GM21526 (cell line): ENCODE measurements at regions not wholly inside any gene's neighbourhood (a gene's known extent, or its start where the extent isn't known, plus 50 kb on each side); places are given as distances from the start of the nearest gene placed in this dataset.
"Not testable (repeated sequence)": the region's sequence is repeated elsewhere in the genome, so short reads cannot be mapped to it uniquely, and the experiment has no call there.

Experiments
- ATAC-seq: cut with Tn5 transposase; IDR thresholded peaks from one replicate; pipeline ENCODE4 v1.9.1; 2021; ENCODE audit warnings: moderate library complexity; ENCODE audit not compliant: unreplicated experiment, low FRiP score

DNA sequence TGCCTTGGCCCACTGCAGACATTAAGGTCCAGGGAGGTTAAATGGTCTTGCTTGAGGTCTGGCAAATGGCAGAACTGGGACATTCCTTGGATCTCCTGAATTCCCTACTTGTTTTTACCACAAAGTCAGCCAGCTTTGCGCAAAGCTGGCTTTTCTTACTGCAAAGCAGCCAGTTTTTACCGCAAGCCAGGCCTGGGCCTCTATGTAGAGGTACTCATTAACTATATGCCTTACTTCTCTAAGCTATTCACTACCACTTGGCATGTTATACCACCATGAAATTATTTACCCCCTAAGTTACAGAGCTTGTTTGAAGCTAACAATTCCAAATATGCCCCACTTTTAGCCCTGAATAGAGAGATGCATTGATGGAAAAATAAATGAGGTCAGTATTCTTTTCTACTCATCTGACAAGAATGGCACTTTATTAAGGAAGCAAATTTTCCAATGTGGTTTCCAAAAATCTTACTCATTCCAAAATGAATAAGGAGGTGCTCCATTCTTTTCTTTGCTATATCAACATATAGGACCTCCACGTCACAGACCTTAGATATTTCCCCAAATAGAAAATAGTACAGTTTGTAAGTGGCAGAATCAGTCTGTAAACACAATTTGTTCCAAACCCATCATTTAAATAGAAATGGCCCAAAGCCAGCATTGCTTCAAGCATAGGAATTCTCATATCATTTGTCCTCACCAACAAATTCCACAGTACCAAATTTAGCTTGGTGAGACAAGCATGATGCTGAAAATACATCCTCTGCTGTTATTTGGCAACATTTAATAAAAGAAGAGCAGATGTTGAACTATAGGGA, 143.9 kb upstream of the TSC22D1 start:
- no peak for ATAC-seq

DNA sequence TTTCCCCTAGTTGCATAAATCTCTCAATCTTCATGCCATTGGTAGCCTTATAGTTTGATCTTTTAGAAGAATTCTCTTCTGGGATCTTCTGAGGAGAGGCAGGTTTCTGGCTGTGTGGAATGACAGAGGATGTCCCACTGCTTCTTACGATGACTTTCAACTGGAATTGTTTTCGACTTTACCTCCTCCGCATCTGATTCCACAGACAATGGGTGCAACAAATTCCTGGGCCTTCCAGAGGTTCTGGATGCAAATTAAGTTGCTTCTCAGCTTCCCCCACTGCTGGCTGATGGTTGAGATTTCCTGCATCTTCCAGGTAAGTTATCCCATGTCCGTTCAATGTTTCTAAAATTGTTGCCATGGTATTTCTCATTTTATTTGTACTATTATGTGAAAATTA, 142.3 kb upstream of the TSC22D1 start:
- ATAC-seq, result no peak

DNA sequence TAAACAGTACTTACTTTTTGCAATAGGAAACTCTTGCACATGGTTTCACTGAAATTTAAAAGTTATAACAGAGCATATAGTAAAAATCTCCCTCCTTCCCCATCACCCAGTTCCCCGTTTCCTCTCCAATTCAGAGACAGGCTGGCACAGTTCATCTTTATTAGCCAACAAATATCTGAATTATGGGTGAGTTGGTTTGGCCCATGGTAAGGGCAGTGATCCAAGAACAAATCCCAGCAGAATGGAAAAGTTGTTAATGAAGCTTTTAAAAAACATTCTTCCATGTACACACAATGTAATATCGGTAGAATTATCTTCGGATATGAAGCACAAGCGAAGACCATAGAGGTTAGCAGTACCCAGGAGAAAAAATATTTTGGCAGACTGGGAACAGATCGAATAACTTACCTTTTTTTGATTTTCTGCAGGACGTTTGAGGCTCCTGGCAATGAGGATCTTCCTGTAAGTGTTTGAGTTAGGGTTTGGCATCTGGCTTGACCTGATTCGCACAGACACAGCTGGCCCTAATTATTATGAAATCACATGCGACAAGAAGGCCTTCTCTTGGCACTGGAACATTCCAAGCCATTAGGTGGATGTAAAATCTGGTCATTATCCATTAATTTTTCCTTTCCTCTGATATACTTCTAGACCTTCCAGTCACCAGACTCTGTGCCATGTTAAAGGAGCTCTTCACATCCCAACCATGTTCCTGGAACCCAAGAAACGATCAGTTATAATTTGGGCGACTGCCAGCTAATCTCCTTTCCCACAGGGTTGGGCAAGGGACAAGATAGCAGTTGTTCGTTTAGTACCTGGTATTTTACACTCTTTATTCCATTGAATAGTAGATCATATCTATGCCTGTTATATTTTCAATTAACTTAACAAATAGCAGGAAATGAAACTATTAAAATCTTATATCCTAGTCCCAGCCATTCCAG, 139.4 kb upstream of the TSC22D1 start:
- ATAC-seq, result no peak

DNA sequence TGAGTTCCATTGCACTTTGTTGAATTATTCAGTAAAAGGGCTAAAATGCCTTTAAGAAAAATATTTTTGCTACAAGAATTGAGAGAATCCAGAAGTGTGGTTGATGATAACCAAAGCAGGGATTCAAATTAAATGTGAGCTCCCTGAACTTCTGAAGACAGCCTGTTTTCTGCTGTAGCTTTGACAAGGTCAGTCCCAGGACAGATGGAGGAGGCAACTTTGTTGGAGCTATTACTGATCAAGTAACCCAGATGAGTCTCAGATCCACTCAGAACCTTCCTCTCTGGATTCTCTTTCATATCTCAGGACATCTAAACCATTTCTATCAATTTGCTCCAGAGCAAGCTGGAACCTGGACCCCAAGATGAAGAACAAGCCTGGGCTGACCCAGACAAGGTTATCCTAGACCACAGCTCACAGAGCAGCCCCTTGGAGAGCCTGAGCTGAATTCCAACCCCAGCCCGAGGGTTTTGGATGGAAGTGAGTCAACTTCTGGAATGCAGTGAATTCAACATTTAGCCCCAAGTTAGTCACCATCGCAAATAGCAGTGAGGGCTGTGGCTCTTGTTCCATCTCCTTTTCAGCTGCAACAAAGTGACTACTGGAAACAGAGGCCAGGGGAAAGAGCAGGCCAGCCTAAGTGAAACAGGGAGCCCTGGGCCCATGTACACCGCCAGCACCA, 137.8 kb upstream of the TSC22D1 start:
- ATAC-seq, result no peak

DNA sequence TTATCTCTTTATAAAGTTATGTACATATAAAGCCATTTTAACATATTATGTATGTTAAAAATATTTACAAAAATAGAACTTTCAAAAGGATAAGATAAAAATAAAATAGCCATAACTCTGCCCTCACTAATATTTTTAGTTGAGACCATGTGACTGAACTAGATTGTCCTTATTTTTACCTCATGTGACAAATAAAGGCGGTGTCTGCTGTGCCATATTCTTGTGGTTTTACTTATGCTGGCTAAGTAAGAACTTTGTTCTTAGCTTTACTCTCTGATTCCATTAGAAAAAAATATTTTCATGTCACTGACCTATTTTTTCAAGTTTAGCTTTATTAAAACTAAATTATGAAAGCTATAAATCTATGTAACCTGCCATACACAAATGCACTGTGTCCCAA, 135.6 kb upstream of the TSC22D1 start:
- ATAC-seq, result no peak

DNA sequence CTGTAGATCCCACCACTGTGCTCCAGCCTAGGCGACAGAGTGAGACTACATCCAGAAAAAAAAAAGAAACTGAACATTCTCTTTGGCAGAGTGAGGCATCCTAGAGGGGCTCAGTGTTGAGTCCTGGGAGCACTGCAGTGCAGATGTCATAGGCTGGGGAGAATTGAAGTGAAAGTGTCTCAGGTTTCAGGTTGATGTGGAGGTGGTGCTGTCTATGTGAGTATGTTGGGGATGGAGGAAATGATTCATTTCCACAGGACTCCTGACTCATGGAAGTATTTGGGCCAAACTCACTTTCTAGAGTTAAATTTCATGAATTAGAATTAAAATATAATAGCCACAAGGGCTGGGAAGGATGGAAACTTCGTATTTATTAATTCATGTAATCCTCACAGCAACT, 134.4 kb upstream of the TSC22D1 start:
- no peak for ATAC-seq

DNA sequence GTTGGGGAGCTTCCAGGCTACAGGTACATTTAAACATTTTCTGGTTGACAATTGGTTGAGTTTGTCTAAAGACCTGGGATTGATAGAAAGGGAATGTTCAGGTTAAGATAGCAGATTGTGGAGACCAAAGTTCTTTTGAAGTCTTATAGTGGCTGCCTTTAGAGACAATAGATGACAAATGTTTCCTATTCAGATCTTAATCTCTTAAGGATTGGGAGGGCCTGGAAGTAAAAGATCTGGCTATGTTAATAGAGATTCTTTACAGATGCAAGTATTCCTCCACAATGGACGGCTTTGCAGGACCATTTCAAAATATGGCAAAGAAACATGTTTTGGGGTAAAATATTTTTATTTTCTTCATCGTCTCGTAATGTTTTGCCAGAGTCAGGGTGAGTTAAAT, 128.7 kb upstream of the TSC22D1 start:
- not testable (repeated sequence) for ATAC-seq

DNA sequence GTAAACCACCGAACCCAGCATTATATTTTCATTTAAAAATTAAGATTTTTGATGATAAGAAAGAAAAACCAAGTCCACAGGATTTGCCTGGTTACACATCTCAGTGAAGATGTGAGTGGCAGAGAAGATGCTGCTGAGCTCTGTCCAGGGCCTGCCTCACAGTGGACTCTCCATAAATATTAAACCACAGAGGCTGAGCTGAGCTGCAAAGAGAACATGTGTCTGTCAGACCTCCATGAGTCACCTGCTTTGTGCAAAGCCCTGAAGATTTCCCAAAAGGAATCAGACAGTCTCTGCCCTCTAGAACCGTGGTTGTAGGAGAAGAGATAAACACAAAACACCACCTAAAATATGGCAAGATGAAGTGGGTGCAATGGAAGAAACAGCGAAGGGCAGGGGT, 127.2 kb upstream of the TSC22D1 start:
- ATAC-seq, result no peak

DNA sequence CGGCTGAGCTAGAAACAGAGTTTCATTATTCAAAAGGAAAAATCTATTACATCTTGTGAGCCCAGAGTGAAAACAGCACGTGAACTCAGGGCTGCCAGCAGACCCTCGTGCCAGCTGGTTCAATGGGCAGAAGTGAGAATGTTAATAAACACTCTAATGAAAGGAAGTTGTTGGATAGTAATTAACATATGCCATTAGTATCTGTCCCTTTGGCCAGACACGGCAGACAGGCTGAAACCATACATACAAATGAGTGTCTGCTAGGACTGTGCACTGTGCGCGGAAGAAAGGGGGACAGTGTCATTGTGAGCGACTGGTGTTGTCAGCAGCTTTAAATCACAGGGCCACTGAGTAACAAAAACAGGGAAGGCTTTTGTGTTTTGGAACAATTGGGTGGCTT, 121.9 kb upstream of the TSC22D1 start:
- no peak for ATAC-seq

DNA sequence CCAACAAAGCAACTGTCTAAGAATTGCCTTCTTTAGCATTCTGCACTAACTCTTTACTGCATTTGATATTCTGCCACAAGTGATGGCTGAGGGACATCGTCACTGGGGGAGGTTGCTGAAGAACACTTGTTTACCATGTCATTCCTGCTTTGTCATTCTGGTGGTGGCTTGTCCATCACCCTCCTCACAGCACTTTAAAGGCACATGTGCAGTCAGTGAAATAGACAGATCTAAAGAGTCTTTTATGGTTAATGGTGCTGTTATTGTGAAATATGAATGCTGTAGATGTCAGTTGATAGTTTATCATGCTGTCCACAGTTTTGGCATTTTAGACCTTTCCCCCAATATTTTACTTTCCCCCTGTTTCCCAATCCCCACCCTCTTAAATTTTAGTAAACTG, 120.9 kb upstream of the TSC22D1 start:
- no peak for ATAC-seq

DNA sequence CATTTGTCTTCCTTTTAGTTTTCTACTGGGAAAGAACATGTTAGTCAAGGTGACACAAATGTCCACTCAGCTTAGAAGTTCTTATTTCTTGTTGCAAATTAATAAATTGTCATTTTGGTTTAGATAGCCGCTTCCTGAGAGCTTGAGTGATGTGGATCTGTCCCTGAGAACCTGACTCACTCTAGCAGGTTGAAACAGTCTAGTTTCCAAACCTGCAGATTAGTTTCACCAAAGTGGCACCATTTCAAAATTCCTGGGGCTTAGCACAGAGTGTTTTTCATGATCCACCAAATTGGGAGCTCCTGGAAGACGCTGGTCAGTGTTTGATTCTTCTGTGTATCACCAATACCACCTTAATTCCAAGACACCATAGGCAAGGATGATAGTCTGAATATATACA, 119.4 kb upstream of the TSC22D1 start:
- no peak for ATAC-seq

DNA sequence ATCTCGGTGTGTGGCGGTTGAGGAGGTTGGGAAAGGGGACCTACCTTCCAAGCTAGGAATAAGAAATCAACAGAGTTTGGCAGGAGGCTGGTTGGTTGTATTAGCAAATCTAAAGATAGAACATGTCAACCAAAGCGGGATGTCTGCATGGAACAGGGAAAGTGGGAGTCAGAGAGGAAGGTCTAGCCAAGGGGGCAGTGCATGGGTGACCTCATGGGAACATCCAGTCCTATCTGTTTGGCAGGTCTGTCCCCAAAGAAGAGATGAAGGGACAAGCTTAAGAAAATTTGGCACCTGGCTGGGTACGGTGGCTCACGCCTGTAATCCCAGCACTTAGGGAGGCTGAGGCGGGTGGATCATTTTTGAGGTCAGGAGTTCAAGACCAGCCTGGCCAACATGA, 118.7 kb upstream of the TSC22D1 start:
- ATAC-seq, result no peak

DNA sequence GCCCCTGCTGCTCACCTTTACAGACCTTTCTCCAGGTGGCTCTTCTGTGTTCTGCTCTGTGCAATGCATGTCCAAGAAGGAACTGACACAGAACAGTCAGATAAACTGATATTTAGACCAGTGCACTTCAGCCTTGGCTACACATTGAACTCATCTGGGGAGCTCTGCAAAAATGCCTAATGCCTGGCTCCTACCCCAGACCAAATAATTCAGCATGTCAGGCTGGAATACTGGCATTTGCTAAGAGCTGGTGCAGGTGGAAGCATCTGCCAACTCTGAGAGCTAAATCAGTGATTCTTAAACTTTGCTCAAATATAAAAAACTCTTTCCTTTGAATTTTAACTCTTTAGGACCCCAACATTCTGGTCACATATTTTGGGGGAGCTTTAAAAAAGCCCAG, 118.2 kb upstream of the TSC22D1 start:
- ATAC-seq, result no peak

DNA sequence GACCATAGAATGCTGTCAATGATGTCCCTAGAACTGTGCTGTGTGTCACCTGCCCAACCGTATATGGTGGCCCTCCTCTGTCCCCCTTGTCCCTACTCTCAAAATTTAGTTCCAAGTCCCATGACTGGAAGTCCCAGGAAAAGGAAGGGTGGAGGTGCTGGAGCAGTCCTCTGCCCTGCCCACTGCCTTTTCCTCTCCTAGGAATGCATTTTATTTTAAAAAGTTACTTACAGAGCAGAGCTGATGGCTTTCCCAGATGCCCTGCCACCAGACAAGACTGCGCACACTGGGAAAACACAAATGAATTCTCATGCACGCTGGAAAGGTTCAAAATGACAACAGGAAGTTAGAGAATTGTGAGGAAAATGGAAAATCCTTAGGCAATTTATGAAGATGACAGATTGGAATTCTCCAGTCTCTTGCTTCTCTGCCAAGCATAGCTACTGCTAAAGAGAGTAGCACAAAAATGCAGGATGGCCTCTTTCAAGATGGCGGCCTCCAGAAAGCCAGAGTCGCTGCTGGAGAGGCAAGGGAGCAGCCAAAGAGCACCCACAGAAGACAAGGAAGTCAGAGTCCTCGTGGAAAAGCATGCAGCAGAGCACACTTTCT, 117.1 kb upstream of the TSC22D1 start:
- ATAC-seq, result no peak

DNA sequence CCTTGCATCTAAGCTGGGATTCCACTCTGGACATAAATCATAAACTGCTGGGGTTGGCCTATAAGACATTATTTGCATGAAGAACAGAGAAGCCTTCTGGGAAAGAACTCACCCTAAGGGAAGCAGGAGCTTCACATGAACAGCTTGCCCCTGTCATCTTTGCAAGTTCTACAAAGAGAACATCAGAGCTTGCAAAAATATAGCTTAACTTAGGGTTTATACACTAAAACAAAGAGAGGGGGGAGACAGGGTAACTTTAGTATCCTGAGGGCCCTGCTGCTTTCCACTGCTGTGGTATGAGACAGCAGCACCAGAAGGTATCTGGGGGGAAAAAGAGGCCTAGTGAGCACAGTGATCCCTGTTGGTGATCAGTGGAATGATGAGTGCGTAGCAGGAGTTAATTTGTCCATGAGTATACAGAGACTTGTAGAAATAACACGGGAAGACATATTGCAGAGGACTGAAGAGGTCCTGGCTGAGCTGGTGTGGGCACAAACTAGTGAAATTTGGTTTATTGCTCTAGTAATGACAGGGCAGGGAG, 116.1 kb upstream of the TSC22D1 start:
- ATAC-seq, result no peak

DNA sequence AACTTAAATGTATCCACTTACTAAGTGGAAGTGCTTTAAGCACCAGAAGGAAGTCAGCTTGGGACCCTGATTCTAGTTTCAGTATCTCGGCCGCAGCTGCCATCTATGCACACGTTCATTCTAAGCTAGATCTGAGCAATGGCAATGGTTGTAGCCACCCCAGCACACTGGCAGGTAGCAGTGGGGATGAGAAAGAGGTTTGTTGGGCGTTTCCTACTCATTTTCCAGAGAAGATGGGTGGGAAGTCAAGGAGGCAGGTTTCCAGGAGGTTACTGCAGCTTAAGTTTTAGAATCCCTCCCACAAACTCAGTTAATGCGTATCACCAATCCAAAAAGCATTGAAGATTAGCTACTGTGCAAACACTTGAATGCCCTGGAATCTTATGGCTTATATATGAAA, 114.2 kb upstream of the TSC22D1 start:
- no peak for ATAC-seq

DNA sequence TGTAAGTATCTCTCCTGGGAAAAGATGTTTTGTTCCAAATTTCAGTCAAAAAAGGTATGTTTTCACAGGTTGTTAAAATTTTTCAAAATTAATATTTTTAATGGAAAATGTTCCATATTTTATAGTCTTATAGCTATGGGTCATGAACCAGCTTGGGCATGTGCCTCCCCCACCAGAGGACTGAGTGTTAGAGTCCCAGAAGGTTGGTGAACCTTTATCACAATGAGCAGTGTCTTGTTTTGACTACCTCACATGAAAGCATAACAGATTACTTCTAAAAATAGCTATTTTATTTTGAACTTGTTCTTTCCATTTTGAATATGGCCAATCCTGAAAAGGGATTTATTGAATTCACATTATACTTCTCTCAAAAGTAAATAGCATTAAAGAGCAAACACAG, 112.5 kb upstream of the TSC22D1 start:
- no peak for ATAC-seq

DNA sequence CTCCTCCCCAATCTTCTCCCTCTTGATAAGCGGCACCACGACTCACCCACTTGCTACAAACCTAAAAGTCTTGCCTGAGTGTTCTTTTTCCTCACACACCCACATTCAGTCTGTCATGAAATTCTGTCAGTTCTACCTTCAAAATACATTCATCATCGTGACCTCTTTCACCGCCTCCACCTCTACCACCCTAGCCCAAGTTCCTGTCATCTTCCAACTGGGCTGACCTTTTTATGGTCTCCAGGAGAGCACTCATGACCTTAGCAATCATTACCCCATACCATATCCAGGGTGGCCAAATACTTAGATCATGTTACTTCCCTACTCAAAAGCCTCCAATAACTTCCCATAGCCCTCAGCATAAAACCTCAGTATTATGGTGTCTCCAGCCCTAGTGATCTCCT, 110.4 kb upstream of the TSC22D1 start:
- no peak for ATAC-seq

DNA sequence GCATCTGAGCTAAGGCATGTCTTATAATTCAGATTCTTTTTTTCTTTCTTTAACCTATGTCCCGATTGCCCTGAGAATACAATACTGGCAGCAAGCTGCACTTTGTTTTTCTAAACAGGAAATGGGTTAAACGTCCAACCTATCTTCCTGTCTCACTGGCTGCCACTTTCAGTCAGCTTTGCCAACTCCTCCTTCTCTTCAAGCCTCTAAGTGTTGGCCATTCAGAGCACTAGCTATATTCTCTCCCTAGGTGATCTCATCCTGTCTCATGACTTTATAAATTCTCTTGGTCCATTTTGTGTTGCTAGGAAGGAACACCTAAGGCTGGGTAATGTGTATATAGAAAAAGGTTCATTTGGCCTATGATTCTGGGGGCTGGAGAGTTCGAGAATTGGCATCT, 109.5 kb upstream of the TSC22D1 start:
- ATAC-seq, result no peak

DNA sequence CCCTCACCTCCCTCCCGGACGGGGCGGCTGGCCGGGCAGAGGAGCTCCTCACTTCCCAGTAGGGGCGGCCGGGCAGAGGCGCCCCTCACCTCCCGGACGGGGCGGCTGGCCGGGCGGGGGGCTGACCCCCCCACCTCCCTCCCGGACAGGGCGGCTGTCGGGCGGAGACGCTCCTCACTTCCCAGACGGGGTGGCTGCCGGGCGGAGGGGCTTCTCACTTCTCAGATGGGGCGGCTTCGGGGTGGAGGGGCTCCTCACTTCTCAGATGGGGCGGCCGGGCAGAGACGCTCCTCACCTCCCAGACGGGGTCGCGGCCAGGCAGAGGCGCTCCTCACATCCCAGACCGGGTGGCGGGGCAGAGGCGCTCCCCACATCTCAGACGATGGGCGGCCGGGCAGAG, 106.3 kb upstream of the TSC22D1 start:
- ATAC-seq, result not testable (repeated sequence)
